ENCODE measurements at regions not wholly inside any gene's neighbourhood (a gene's known extent, or its start where the extent isn't known, plus 50 kb on each side); places are given as distances from the start of the nearest gene placed in this dataset.

- intact Hi-C loops (cut with micrococcal nuclease): loop anchor here (10.0 kb wide), 1 partner anchor 573 kb away; no protein-coding TSS in a partner anchor
- Histone ChIP-seq H3K9ac (ENCODE audit: low read length) (no peak overlapping the region), H3K9me2 (ENCODE audit: insufficient read depth) (no peaks in the 10 kb centered on the region), H2AFZ (ENCODE audit: low read depth, low read length, poor library complexity, severe bottlenecking) (no peak overlapping the region), H3K27me3 (ENCODE audit: insufficient read depth, low read length) (peaks cover 10% of the 10 kb centered on the region; the same call in 1 of the 2 replicates), H3K4me2 (ENCODE audit: low read length) (no peak overlapping the region), H3K4me3 (replicated peaks in 1 of 2; ENCODE audit: low read depth in 1 of 2, low read length in 2 of 2) (no peak overlapping the region), H3K9me3 (ENCODE audit: control insufficient read depth in 1 of 2, insufficient read depth in 1 of 2, low read depth in 1 of 2, low read length in 2 of 2) (no peaks in the 10 kb centered on the region), H3K79me2 (ENCODE audit: insufficient read depth, low read length) (no peaks in the 10 kb centered on the region), H3K27ac (ENCODE audit: low read depth, low read length) (no peak overlapping the region), H3K4me1 (ENCODE audit: control insufficient read depth in 1 of 2, insufficient read depth in 2 of 2, low read length in 2 of 2) (no peaks in the 10 kb centered on the region), H4K20me1 (ENCODE audit: insufficient read depth) (no peaks in the 10 kb centered on the region), H3K36me3 (ENCODE audit: control insufficient read depth in 1 of 2, insufficient read depth in 2 of 2, low read length in 2 of 2) (no peaks in the 10 kb centered on the region)
- POLR2A ChIA-PET: no interaction called here
- DNase-seq (ENCODE audit: low read depth, low spot score) (no peak), ATAC-seq (no peak)
- CTCF ChIA-PET: interaction anchor here (1.0 to 2.9 kb wide), 4 partner anchors 9 to 577 kb away, joined by 3 to 23 read pairs (median 4); no protein-coding TSS in a partner anchor
- RAD21 ChIA-PET (ENCODE audit: low non-redundant PET in 1 of 2, low total read pairs in 2 of 2, uncharacterized antibody in 2 of 2, unreplicated experiment in 2 of 2): no interaction called here
- TF ChIP-seq CBX3 (IDR thresholded peaks at IDR 0.05; ENCODE audit: low read depth) (no peak), EGR1 (IDR thresholded peaks at IDR 0.05; ENCODE audit: low read depth) (no peak), SP1 (IDR thresholded peaks at IDR 0.05; ENCODE audit: low read depth) (no peak), JUND (IDR thresholded peaks at IDR 0.05) (no peak), ZFX (IDR thresholded peaks at IDR 0.05) (no peak), ATF3 (IDR thresholded peaks at IDR 0.05) (no peak), ZBTB33 (IDR thresholded peaks at IDR 0.05; ENCODE audit: extremely low read depth, insufficient replicate concordance, low read length) (no peak), ZNF274 (IDR thresholded peaks at IDR 0.05; ENCODE audit: low read depth, low read length) (no peak), MAX (IDR thresholded peaks at IDR 0.05) (no peak), RAD21 (IDR thresholded peaks at IDR 0.05; ENCODE audit: low read depth) (no peak)
- no TSS peak for BruUV-seq (replicated peaks)
These were observed 224.5 kb upstream of the NFIA start for GRCh38 chr1:60857851-60858250.

Data from HCT116 (cell line).